T-helper 1 cell treated with Interleukin-12 subunit alpha and Interleukin-12 subunit beta and Interleukin-4 antibody, amounts not matched to agents 30 μg/mL and 1 μg/mL, for 36 hours (primary cell): ENCODE measurements at regions not wholly inside any gene's neighbourhood (a gene's known extent, or its start where the extent isn't known, plus 50 kb on each side); places are given as distances from the start of the nearest gene placed in this dataset.

Source experiments
- H3K27ac Mint-ChIP-seq: one replicate; pipeline ENCODE4 v1.8.0; 2021; ENCODE audit warnings: mild to moderate bottlenecking, mixed read lengths
- H3K27me3 Mint-ChIP-seq: one replicate; pipeline ENCODE4 v1.8.0; 2021; ENCODE audit warnings: low read depth, mixed read lengths
- H3K36me3 Mint-ChIP-seq: one replicate; pipeline ENCODE4 v1.8.0; 2021; ENCODE audit warnings: low read depth, mixed read lengths
- H3K4me1 Mint-ChIP-seq: one replicate; pipeline ENCODE4 v1.8.0; 2021; ENCODE audit warnings: low read depth, mixed read lengths
- H3K4me3 Mint-ChIP-seq: one replicate; pipeline ENCODE4 v1.8.0; 2021; ENCODE audit warnings: mild to moderate bottlenecking, moderate library complexity, mixed read lengths
- H3K9me3 Mint-ChIP-seq: one replicate; pipeline ENCODE4 v1.8.0; 2021; ENCODE audit warnings: mixed read lengths

- Mint-ChIP-seq H3K36me3 (peaks cover 4% of the 10 kb centered on the region), H3K9me3 (no peaks in the 10 kb centered on the region), H3K4me3 (no peak overlapping the region), H3K27ac (no peak overlapping the region), H3K27me3 (peaks cover 58% of the 10 kb centered on the region), H3K4me1 (peaks cover 35% of the 10 kb centered on the region)
These were observed 148.2 kb upstream of the SOD1 start for GRCh38 chr21:31511258-31511657.

GRCh38 chr21:31509194-31510017 is 150.1 kb upstream of the SOD1 start:
- Mint-ChIP-seq H3K36me3 (peaks cover 4% of the 10 kb centered on the region), H3K27ac (peak overlapping the region; percentile 78), H3K4me3 (peak overlapping the region; percentile 63), H3K9me3 (no peaks in the 10 kb centered on the region), H3K27me3 (peaks cover 63% of the 10 kb centered on the region), H3K4me1 (peaks cover 39% of the 10 kb centered on the region)

- H3K4me1 Mint-ChIP-seq: peaks cover 45% of the 10 kb centered on the region
- H3K4me3 Mint-ChIP-seq: peak overlapping the region; percentile 0
- no peaks in the 10 kb centered on the region for H3K9me3 Mint-ChIP-seq
- H3K27ac Mint-ChIP-seq: no peak overlapping the region
- H3K27me3 Mint-ChIP-seq: peaks cover 49% of the 10 kb centered on the region
- H3K36me3 Mint-ChIP-seq: peaks cover 4% of the 10 kb centered on the region
These were observed 153.5 kb upstream of the SOD1 start for GRCh38 chr21:31505975-31506374.

GRCh38 chr21:31503939-31504338 is 155.6 kb upstream of the SOD1 start:
- H3K4me1 Mint-ChIP-seq: peaks cover 27% of the 10 kb centered on the region
- no peak overlapping the region for H3K4me3 Mint-ChIP-seq
- no peak overlapping the region for H3K27ac Mint-ChIP-seq
- H3K9me3 Mint-ChIP-seq: no peaks in the 10 kb centered on the region
- no peaks in the 10 kb centered on the region for H3K36me3 Mint-ChIP-seq
- H3K27me3 Mint-ChIP-seq: peaks cover 42% of the 10 kb centered on the region

- Mint-ChIP-seq H3K27me3 (peaks cover 38% of the 10 kb centered on the region), H3K9me3 (no peaks in the 10 kb centered on the region), H3K36me3 (no peaks in the 10 kb centered on the region), H3K4me1 (peaks cover 22% of the 10 kb centered on the region), H3K27ac (no peak overlapping the region), H3K4me3 (no peak overlapping the region)
These were observed 156.0 kb upstream of the SOD1 start for GRCh38 chr21:31503467-31503866.

GRCh38 chr21:31502537-31503143 is 156.9 kb upstream of the SOD1 start:
- H3K27ac Mint-ChIP-seq: no peak overlapping the region
- no peaks in the 10 kb centered on the region for H3K36me3 Mint-ChIP-seq
- H3K4me3 Mint-ChIP-seq: no peak overlapping the region
- no peaks in the 10 kb centered on the region for H3K9me3 Mint-ChIP-seq
- H3K27me3 Mint-ChIP-seq: peaks cover 45% of the 10 kb centered on the region
- H3K4me1 Mint-ChIP-seq: peaks cover 18% of the 10 kb centered on the region

- Mint-ChIP-seq H3K36me3 (no peaks in the 10 kb centered on the region), H3K27ac (no peak overlapping the region), H3K27me3 (peaks cover 50% of the 10 kb centered on the region), H3K4me1 (peaks cover 15% of the 10 kb centered on the region), H3K9me3 (no peaks in the 10 kb centered on the region), H3K4me3 (no peak overlapping the region)
These were observed 157.6 kb upstream of the SOD1 start for GRCh38 chr21:31501926-31502325.

- H3K27me3 Mint-ChIP-seq: peaks cover 44% of the 10 kb centered on the region
- H3K4me3 Mint-ChIP-seq: no peak overlapping the region
- H3K27ac Mint-ChIP-seq: no peak overlapping the region
- peaks cover 9% of the 10 kb centered on the region for H3K4me1 Mint-ChIP-seq
- H3K36me3 Mint-ChIP-seq: no peaks in the 10 kb centered on the region
- no peaks in the 10 kb centered on the region for H3K9me3 Mint-ChIP-seq
These were observed 156.9 kb upstream of the TIAM1 start for GRCh38 chr21:31500982-31501381.

GRCh38 chr21:31500071-31500470 is 156.0 kb upstream of the TIAM1 start:
- no peaks in the 10 kb centered on the region for H3K9me3 Mint-ChIP-seq
- H3K27ac Mint-ChIP-seq: no peak overlapping the region
- no peak overlapping the region for H3K4me3 Mint-ChIP-seq
- H3K27me3 Mint-ChIP-seq: peaks cover 39% of the 10 kb centered on the region
- no peaks in the 10 kb centered on the region for H3K36me3 Mint-ChIP-seq
- peaks cover 6% of the 10 kb centered on the region for H3K4me1 Mint-ChIP-seq

- H3K27ac Mint-ChIP-seq: no peak overlapping the region
- H3K4me3 Mint-ChIP-seq: no peak overlapping the region
- H3K4me1 Mint-ChIP-seq: peaks cover 6% of the 10 kb centered on the region
- no peaks in the 10 kb centered on the region for H3K9me3 Mint-ChIP-seq
- H3K27me3 Mint-ChIP-seq: peaks cover 35% of the 10 kb centered on the region
- H3K36me3 Mint-ChIP-seq: no peaks in the 10 kb centered on the region
These were observed 154.9 kb upstream of the TIAM1 start for GRCh38 chr21:31498985-31499384.

- no peaks in the 10 kb centered on the region for H3K36me3 Mint-ChIP-seq
- H3K27me3 Mint-ChIP-seq: peaks cover 38% of the 10 kb centered on the region
- no peak overlapping the region for H3K27ac Mint-ChIP-seq
- no peaks in the 10 kb centered on the region for H3K9me3 Mint-ChIP-seq
- H3K4me3 Mint-ChIP-seq: no peak overlapping the region
- peaks cover 6% of the 10 kb centered on the region for H3K4me1 Mint-ChIP-seq
These were observed 153.9 kb upstream of the TIAM1 start for GRCh38 chr21:31497914-31498313.

- H3K4me1 Mint-ChIP-seq: peaks cover 7% of the 10 kb centered on the region
- H3K27me3 Mint-ChIP-seq: peaks cover 28% of the 10 kb centered on the region
- no peak overlapping the region for H3K4me3 Mint-ChIP-seq
- no peak overlapping the region for H3K27ac Mint-ChIP-seq
- H3K9me3 Mint-ChIP-seq: no peaks in the 10 kb centered on the region
- peaks cover under 1% of the 10 kb centered on the region for H3K36me3 Mint-ChIP-seq
These were observed 149.4 kb upstream of the TIAM1 start for GRCh38 chr21:31493350-31493880.

- peaks cover 1% of the 10 kb centered on the region for H3K36me3 Mint-ChIP-seq
- H3K4me1 Mint-ChIP-seq: peaks cover 7% of the 10 kb centered on the region
- H3K27me3 Mint-ChIP-seq: peaks cover 18% of the 10 kb centered on the region
- no peaks in the 10 kb centered on the region for H3K9me3 Mint-ChIP-seq
- H3K27ac Mint-ChIP-seq: no peak overlapping the region
- H3K4me3 Mint-ChIP-seq: no peak overlapping the region
These were observed 147.6 kb upstream of the TIAM1 start for GRCh38 chr21:31491617-31492016.

GRCh38 chr21:31490443-31490842 is 146.4 kb upstream of the TIAM1 start:
- Mint-ChIP-seq H3K4me3 (no peak overlapping the region), H3K9me3 (peaks cover 10% of the 10 kb centered on the region), H3K4me1 (peaks cover 7% of the 10 kb centered on the region), H3K27ac (no peak overlapping the region), H3K36me3 (peaks cover 1% of the 10 kb centered on the region), H3K27me3 (peaks cover 21% of the 10 kb centered on the region)

GRCh38 chr21:31489726-31490125 is 145.7 kb upstream of the TIAM1 start:
- peaks cover 7% of the 10 kb centered on the region for H3K4me1 Mint-ChIP-seq
- peaks cover 6% of the 10 kb centered on the region for H3K36me3 Mint-ChIP-seq
- peaks cover 16% of the 10 kb centered on the region for H3K9me3 Mint-ChIP-seq
- H3K4me3 Mint-ChIP-seq: no peak overlapping the region
- peaks cover 19% of the 10 kb centered on the region for H3K27me3 Mint-ChIP-seq
- no peak overlapping the region for H3K27ac Mint-ChIP-seq
